Left lung (tissue), 4 donors: ENCODE measurements at regions not wholly inside any gene's neighbourhood (a gene's known extent, or its start where the extent isn't known, plus 50 kb on each side); places are given as distances from the start of the nearest gene placed in this dataset.
A peak's percentile ranks its signal among the peaks of the same experiment; 100 is the strongest.

Source experiments
- ATAC-seq: fragments of 200-7000 bp; cut with Tn5 transposase; one replicate; pipeline ENCODE4 v1.9.1; 2020; ENCODE audit warnings: moderate library complexity
- DNase-seq, 4 donors: peaks; one replicate each; pipeline ENCODE4 v3.0.0-alpha.2; 2013 to 2020
- H3K27ac ChIP-seq, 2 donors: fragments of 200-600 bp; sonication (generic) in 1 of 2; one replicate each; pipeline versions ENCODE4 v1.5.0 to v1.8.0; 2020 to 2021
- H3K27me3 ChIP-seq, 2 donors: fragments of 200-600 bp; sonication (generic) in 1 of 2; one replicate each; pipeline versions ENCODE4 v1.5.0 to v1.8.0; 2020 to 2021
- H3K36me3 ChIP-seq, 2 donors: fragments of 200-600 bp; sonication (generic) in 1 of 2; one replicate each; pipeline versions ENCODE4 v1.5.0 to v1.8.0; 2020 to 2021
- H3K4me1 ChIP-seq, 2 donors: fragments of 200-600 bp; one replicate each; pipeline ENCODE4 v1.8.0; 2021
- H3K4me3 ChIP-seq, 2 donors: fragments of 200-600 bp; sonication (generic) in 1 of 2; one replicate each; pipeline versions ENCODE4 v1.5.0 to v1.8.0; 2020 to 2021; ENCODE audit warnings: mild to moderate bottlenecking in 1 of 2
- H3K9me3 ChIP-seq, 2 donors: fragments of 200-600 bp; sonication (generic) in 1 of 2; one replicate each; pipeline versions ENCODE4 v1.5.0 to v1.8.0; 2020 to 2021
- CTCF ChIP-seq, 2 donors: fragments of 200-600 bp; sonication (generic) in 1 of 2; IDR thresholded peaks; one replicate each; pipeline versions ENCODE4 v1.5.0 to v1.8.0; 2021; ENCODE audit warnings: antibody characterized with exemption in 2 of 2
- intact Hi-C, 2 donors: fragments of 100-400 bp; cut with DNase I; formaldehyde crosslinking; loops; one replicate each; pipeline versions ENCODE4 v1.11.2 to v1.14.2; 2022
- donor health status: DM: no; HTN: yes; CAD: no.
- donor health status: DM: no; HTN: no; CAD: no.

- intact Hi-C loops: no loop called here
- TF ChIP-seq CTCF (IDR thresholded peaks at IDR 0.05): no peak
- H3K27ac ChIP-seq: no peak overlapping the region
Observed at GRCh38 chr1:91091812-91092211, 70.0 kb upstream of the ZNF644 start.

GRCh38 chr1:91080650-91081049 lies 58.8 kb upstream of the ZNF644 start:
- intact Hi-C loops: no loop called here
- TF ChIP-seq CTCF (IDR thresholded peaks at IDR 0.05): no peak
- H3K27me3 ChIP-seq: no peaks in the 10 kb centered on the region
- H3K36me3 ChIP-seq: no peaks in the 10 kb centered on the region
- H3K4me3 ChIP-seq: no peak overlapping the region
- no peak for ATAC-seq
- no peak for DNase-seq
- H3K27ac ChIP-seq: no peak overlapping the region
- H3K9me3 ChIP-seq: no peaks in the 10 kb centered on the region
- H3K4me1 ChIP-seq: no peaks in the 10 kb centered on the region

More at GRCh38 chr1:91091812-91092211, 70.0 kb upstream of the ZNF644 start:
- Histone ChIP-seq H3K36me3 (no peaks in the 10 kb centered on the region), H3K4me3 (no peak overlapping the region), H3K4me1 (no peaks in the 10 kb centered on the region), H3K27me3 (no peaks in the 10 kb centered on the region), H3K9me3 (peaks cover 0 to 13% of the 10 kb centered on the region in 2 donors)
- ATAC-seq (no peak), DNase-seq (peak in 1 of 4 donors; percentile 5)

GRCh38 chr1:91078859-91079258 lies 57.0 kb upstream of the ZNF644 start:
- no peak for ATAC-seq
- Histone ChIP-seq H3K4me1 (no peaks in the 10 kb centered on the region), H3K36me3 (no peaks in the 10 kb centered on the region), H3K4me3 (no peak overlapping the region), H3K27ac (no peak overlapping the region), H3K9me3 (no peaks in the 10 kb centered on the region), H3K27me3 (no peaks in the 10 kb centered on the region)
- intact Hi-C loops: no loop called here
- no peak for TF ChIP-seq CTCF (IDR thresholded peaks at IDR 0.05)
- no peak for DNase-seq

- H3K27me3 ChIP-seq: no peaks in the 10 kb centered on the region
- intact Hi-C loops: no loop called here
- no peaks in the 10 kb centered on the region for H3K36me3 ChIP-seq
- ATAC-seq (no peak), DNase-seq (no peak)
- H3K9me3 ChIP-seq: no peaks in the 10 kb centered on the region
- no peaks in the 10 kb centered on the region for H3K4me1 ChIP-seq
- no peak for TF ChIP-seq CTCF (IDR thresholded peaks at IDR 0.05)
- no peak overlapping the region for H3K4me3 ChIP-seq
- no peak overlapping the region for H3K27ac ChIP-seq
Observed at GRCh38 chr1:91076834-91077233, 55.0 kb upstream of the ZNF644 start.

GRCh38 chr1:91075233-91076135 lies 53.6 kb upstream of the ZNF644 start:
- TF ChIP-seq CTCF (IDR thresholded peaks at IDR 0.05): no peak
- Histone ChIP-seq H3K27me3 (no peaks in the 10 kb centered on the region), H3K4me3 (no peak overlapping the region), H3K27ac (no peak overlapping the region), H3K4me1 (no peaks in the 10 kb centered on the region), H3K9me3 (no peaks in the 10 kb centered on the region), H3K36me3 (no peaks in the 10 kb centered on the region)
- ATAC-seq (no peak), DNase-seq (no peak)
- intact Hi-C loops: no loop called here
